ENCODE measurements at regions not wholly inside any gene's neighbourhood (a gene's known extent, or its start where the extent isn't known, plus 50 kb on each side); places are given as distances from the start of the nearest gene placed in this dataset.

DNA sequence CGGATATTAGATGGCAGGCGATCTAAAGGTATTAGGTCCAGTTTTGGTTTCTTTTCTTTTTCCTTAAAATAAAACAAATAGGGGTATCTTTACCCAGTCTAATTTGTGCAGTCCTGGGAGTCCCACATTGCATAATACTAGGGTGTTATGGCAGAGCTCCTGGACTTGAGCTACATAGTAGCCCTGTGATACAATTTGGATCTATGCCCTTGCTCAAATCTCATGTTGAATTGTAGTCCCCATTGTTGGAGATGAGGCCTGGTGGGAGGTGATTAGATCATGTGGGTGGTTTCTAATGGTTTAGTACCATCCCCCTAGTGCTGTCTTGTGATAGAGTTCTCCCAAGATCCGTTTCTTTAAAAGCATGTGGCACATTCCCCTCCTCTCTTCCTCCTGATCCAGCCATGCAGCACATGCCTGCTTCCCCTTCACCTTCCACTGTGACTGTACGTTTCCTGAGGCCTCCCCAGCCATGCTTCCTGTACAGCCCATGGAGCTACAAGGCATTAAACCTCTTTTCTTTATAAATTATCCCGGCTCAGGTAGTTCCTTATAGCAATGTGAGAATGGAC is 141.9 kb downstream of the RPS24 start:
- H4K20me1 ChIP-seq (ENCODE audit: control insufficient read depth, extremely low read depth, insufficient read depth, low read length), result no peaks in the 10 kb centered on the region
- H3K36me3 ChIP-seq (ENCODE audit: control insufficient read depth, insufficient read depth, low read length), result no peaks in the 10 kb centered on the region
- TF ChIP-seq, protein P1, sequence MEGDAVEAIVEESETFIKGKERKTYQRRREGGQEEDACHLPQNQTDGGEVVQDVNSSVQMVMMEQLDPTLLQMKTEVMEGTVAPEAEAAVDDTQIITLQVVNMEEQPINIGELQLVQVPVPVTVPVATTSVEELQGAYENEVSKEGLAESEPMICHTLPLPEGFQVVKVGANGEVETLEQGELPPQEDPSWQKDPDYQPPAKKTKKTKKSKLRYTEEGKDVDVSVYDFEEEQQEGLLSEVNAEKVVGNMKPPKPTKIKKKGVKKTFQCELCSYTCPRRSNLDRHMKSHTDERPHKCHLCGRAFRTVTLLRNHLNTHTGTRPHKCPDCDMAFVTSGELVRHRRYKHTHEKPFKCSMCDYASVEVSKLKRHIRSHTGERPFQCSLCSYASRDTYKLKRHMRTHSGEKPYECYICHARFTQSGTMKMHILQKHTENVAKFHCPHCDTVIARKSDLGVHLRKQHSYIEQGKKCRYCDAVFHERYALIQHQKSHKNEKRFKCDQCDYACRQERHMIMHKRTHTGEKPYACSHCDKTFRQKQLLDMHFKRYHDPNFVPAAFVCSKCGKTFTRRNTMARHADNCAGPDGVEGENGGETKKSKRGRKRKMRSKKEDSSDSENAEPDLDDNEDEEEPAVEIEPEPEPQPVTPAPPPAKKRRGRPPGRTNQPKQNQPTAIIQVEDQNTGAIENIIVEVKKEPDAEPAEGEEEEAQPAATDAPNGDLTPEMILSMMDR (conservative IDR thresholded peaks at IDR 0.05 in 1 of 2, IDR thresholded peaks at IDR 0.05 in 1 of 2; ENCODE audit: low read depth in 1 of 2, low read length in 2 of 2), result no peak
- TF ChIP-seq EZH2 (IDR thresholded peaks at IDR 0.05; ENCODE audit: low read length, missing control alignments), result no peak
- H3K27ac ChIP-seq (ENCODE audit: insufficient read depth, low read length), result no peak overlapping the region
- no peak overlapping the region for H3K9ac ChIP-seq (ENCODE audit: insufficient read depth, low read length)
- no peak overlapping the region for H2AFZ ChIP-seq (ENCODE audit: low read length)
- H3K4me1 ChIP-seq (ENCODE audit: control insufficient read depth, extremely low read depth, insufficient read depth, low read length), result no peaks in the 10 kb centered on the region
- no peak overlapping the region for H3K4me3 ChIP-seq (replicated peaks in 1 of 4; ENCODE audit: control extremely low read depth in 1 of 4, insufficient read depth in 1 of 4, low read depth in 3 of 4, low read length in 4 of 4)
- H3K9me3 ChIP-seq (ENCODE audit: control insufficient read depth, insufficient read depth, low read depth, low read length), result no peaks in the 10 kb centered on the region
- peaks cover 5% of the 10 kb centered on the region for H3K27me3 ChIP-seq (ENCODE audit: control insufficient read depth, insufficient read depth, low read length)
- no peaks in the 10 kb centered on the region for H3K79me2 ChIP-seq (ENCODE audit: control insufficient read depth, insufficient read depth, low read length)
- H3K4me2 ChIP-seq (ENCODE audit: extremely low read depth, insufficient read depth, low read length), result no peak overlapping the region
- no peak for DNase-seq (ENCODE audit: low read depth in 2 of 2)

DNA sequence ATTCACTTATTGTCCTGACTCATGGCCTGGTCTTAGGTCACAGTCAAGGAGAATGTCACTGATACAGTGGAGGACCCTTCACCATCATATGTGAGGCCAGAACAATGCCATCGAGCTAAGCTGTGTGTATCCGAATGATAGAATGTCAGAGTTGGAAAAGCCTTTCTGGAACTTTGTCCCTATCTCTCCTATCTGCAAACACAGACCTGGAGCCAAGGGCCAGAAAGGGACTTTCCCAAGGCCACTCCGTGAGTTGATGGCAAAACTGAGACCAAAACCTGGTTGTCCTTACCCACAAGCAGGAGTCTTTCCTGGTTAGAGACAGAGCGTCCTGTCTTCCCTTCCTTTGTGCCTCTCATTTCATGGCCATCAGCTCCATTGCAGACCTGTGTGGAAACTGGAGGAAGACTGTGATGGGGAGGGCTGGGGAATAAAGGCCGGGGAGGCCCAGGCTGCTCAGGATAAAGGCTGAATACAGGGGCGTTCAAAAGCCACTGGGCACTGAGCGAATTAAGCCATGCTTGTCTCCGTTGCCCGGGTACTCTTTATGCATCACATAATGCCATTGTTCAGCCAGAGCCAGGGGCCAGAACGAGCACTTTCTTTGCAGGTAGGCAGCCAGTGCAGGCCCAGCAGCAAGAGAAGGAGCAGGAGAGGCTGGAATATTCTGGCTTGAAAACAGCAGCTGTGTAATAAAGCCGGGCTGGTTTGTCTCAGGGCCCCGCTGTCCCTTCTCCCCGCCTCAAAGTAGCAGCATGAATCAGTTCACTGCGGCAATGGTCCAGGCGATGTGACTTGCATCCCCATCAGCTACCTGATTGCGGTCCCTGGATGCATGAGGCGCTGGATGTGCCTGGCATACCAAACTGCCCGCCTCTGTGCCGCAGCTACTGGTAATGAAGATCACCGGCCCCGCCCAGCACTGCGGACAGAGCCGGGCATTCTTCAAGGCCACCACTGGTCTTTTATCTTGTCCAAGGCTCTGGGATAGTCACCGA is 143.0 kb downstream of the RPS24 start:
- no peak overlapping the region for H3K27ac ChIP-seq (ENCODE audit: insufficient read depth, low read length)
- no peaks in the 10 kb centered on the region for H3K36me3 ChIP-seq (ENCODE audit: control insufficient read depth, insufficient read depth, low read length)
- no peaks in the 10 kb centered on the region for H3K79me2 ChIP-seq (ENCODE audit: control insufficient read depth, insufficient read depth, low read length)
- TF ChIP-seq, protein P1 (conservative IDR thresholded peaks at IDR 0.05 in 1 of 2, IDR thresholded peaks at IDR 0.05 in 1 of 2; ENCODE audit: low read depth in 1 of 2, low read length in 2 of 2), result no peak
- no peak for TF ChIP-seq EZH2 (IDR thresholded peaks at IDR 0.05; ENCODE audit: low read length, missing control alignments)
- no peaks in the 10 kb centered on the region for H3K9me3 ChIP-seq (ENCODE audit: control insufficient read depth, insufficient read depth, low read depth, low read length)
- DNase-seq (ENCODE audit: low read depth in 2 of 2), result peak in 1 of 2 donors; percentile 13
- no peak overlapping the region for H3K4me2 ChIP-seq (ENCODE audit: extremely low read depth, insufficient read depth, low read length)
- peaks cover 8% of the 10 kb centered on the region for H3K27me3 ChIP-seq (ENCODE audit: control insufficient read depth, insufficient read depth, low read length)
- no peak overlapping the region for H3K4me3 ChIP-seq (replicated peaks in 1 of 4; ENCODE audit: control extremely low read depth in 1 of 4, insufficient read depth in 1 of 4, low read depth in 3 of 4, low read length in 4 of 4)
- no peak overlapping the region for H2AFZ ChIP-seq (ENCODE audit: low read length)
- no peaks in the 10 kb centered on the region for H3K4me1 ChIP-seq (ENCODE audit: control insufficient read depth, extremely low read depth, insufficient read depth, low read length)
- H4K20me1 ChIP-seq (ENCODE audit: control insufficient read depth, extremely low read depth, insufficient read depth, low read length), result no peaks in the 10 kb centered on the region
- no peak overlapping the region for H3K9ac ChIP-seq (ENCODE audit: insufficient read depth, low read length)

DNA sequence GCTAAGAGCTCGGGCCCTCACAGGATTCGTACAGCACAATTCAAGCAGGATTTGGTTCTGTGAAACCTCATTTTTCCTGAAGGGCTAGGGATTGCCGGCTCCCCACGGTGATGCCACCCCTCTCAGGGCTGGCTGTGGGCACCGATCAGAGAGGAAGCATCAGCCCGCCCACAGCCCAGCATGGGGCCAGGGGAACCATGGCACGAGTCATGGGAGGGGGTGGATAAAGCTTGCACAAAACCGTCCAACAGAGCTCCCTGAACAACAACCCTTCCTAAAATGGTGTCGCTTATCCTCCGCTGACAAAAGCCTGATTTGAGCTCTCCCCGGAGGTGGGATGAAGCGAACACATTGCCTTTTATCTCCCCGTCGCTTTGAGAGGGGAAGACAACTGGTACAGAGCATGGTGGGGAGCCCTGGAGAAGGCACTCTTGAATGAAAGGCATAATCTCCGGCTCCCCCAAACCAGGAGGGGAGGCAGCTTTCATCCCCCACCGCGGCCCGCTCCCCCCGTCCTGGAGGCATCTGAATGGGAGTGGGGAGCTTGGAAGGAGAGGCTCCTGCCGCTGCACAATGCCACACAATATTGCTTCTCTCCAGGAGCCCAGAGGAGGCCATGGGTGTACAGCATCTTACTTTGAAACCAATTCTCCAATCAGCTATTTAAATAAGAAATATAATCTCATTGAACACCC is 144.0 kb downstream of the RPS24 start:
- no peak overlapping the region for H3K27ac ChIP-seq (ENCODE audit: insufficient read depth, low read length)
- H2AFZ ChIP-seq (ENCODE audit: low read length), result no peak overlapping the region
- no peak overlapping the region for H3K4me2 ChIP-seq (ENCODE audit: extremely low read depth, insufficient read depth, low read length)
- no peak for DNase-seq (ENCODE audit: low read depth in 2 of 2)
- TF ChIP-seq EZH2 (IDR thresholded peaks at IDR 0.05; ENCODE audit: low read length, missing control alignments), result no peak
- TF ChIP-seq, protein P1 (conservative IDR thresholded peaks at IDR 0.05 in 1 of 2, IDR thresholded peaks at IDR 0.05 in 1 of 2; ENCODE audit: low read depth in 1 of 2, low read length in 2 of 2), result no peak
- no peak overlapping the region for H3K9ac ChIP-seq (ENCODE audit: insufficient read depth, low read length)
- no peaks in the 10 kb centered on the region for H3K9me3 ChIP-seq (ENCODE audit: control insufficient read depth, insufficient read depth, low read depth, low read length)
- H3K4me3 ChIP-seq (replicated peaks in 1 of 4; ENCODE audit: control extremely low read depth in 1 of 4, insufficient read depth in 1 of 4, low read depth in 3 of 4, low read length in 4 of 4), result no peak overlapping the region
- no peaks in the 10 kb centered on the region for H3K4me1 ChIP-seq (ENCODE audit: control insufficient read depth, extremely low read depth, insufficient read depth, low read length)
- no peaks in the 10 kb centered on the region for H3K79me2 ChIP-seq (ENCODE audit: control insufficient read depth, insufficient read depth, low read length)
- no peaks in the 10 kb centered on the region for H4K20me1 ChIP-seq (ENCODE audit: control insufficient read depth, extremely low read depth, insufficient read depth, low read length)
- H3K27me3 ChIP-seq (ENCODE audit: control insufficient read depth, insufficient read depth, low read length), result peaks cover 8% of the 10 kb centered on the region
- H3K36me3 ChIP-seq (ENCODE audit: control insufficient read depth, insufficient read depth, low read length), result no peaks in the 10 kb centered on the region
